Endodermal cell (in vitro differentiated cells): ENCODE measurements at regions not wholly inside any gene's neighbourhood (a gene's known extent, or its start where the extent isn't known, plus 50 kb on each side); places are given as distances from the start of the nearest gene placed in this dataset.

Experiments
- DNase-seq: peaks from one replicate; pipeline ENCODE4 v3.0.0-alpha.2; 2017
- H3K27ac ChIP-seq: 2 replicates; pipeline ENCODE4 v1.5.1; 2013; ENCODE audit warnings: mild to moderate bottlenecking, low read depth, low read length, moderate library complexity
- H3K27me3 ChIP-seq: 2 replicates; pipeline ENCODE4 v1.6.1; 2013; ENCODE audit warnings: mild to moderate bottlenecking, low read length, moderate library complexity; ENCODE audit not compliant: insufficient read depth, control insufficient read depth, poor library complexity, severe bottlenecking
- H3K36me3 ChIP-seq: 2 replicates; pipeline ENCODE4 v1.7.0; 2013; ENCODE audit warnings: mild to moderate bottlenecking, low read length, moderate library complexity; ENCODE audit not compliant: control insufficient read depth, insufficient read depth
- H3K4me1 ChIP-seq: one replicate; pipeline ENCODE4 v1.7.0; 2013; ENCODE audit warnings: low read length; ENCODE audit not compliant: control insufficient read depth, insufficient read depth
- H3K4me3 ChIP-seq: 2 replicates; pipeline ENCODE4 v1.5.1; 2013; ENCODE audit warnings: mild to moderate bottlenecking, low read length, moderate library complexity
- H3K9ac ChIP-seq: 2 replicates; pipeline ENCODE4 v1.6.1; 2013; ENCODE audit warnings: mild to moderate bottlenecking, low read length, moderate library complexity; ENCODE audit not compliant: poor library complexity, severe bottlenecking; ENCODE audit errors: extremely low read depth
- H3K9me3 ChIP-seq: 2 replicates; pipeline ENCODE4 v1.6.1; 2013; ENCODE audit warnings: mild to moderate bottlenecking, low read length, moderate library complexity; ENCODE audit not compliant: control insufficient read depth
- H3K27ac Mint-ChIP-seq: 2 replicates; pipeline ENCODE4 v1.8.0; 2020; ENCODE audit warnings: mixed read lengths
- H3K27me3 Mint-ChIP-seq: 2 replicates; pipeline ENCODE4 v1.8.0; 2021; ENCODE audit warnings: mild to moderate bottlenecking, mixed read lengths; ENCODE audit not compliant: insufficient read depth
- H3K36me3 Mint-ChIP-seq: 2 replicates; pipeline ENCODE4 v1.8.0; 2020; ENCODE audit warnings: low read depth, mixed read lengths
- H3K4me1 Mint-ChIP-seq: 2 replicates; pipeline ENCODE4 v1.8.0; 2020; ENCODE audit warnings: mixed read lengths
- H3K4me3 Mint-ChIP-seq: 2 replicates; pipeline ENCODE4 v1.8.0; 2020; ENCODE audit warnings: mild to moderate bottlenecking, moderate library complexity, mixed read lengths
- H3K9me3 Mint-ChIP-seq: 2 replicates; pipeline ENCODE4 v1.8.0; 2020; ENCODE audit warnings: mild to moderate bottlenecking, mixed read lengths
- WGBS, 2 experiments: methylation state at CpG; one replicate each; pipeline versions ENCODE4 v1.1.5 to v1.1.7; 2013; ENCODE audit warnings: missing lambda C conversion rate in 2 of 2, mixed read lengths in 1 of 2; ENCODE audit not compliant: insufficient coverage in 1 of 2, insufficient read length in 1 of 2; 5-methylcytosine and 5-hydroxymethylcytosine counted together
- TF ChIP-seq, protein P1 (sequence below): fragments of 200-600 bp; sonication (generic); conservative IDR thresholded peaks from 2 replicates; pipeline ENCODE4 v1.5.0; 2021; ENCODE audit warnings: antibody characterized with exemption, mild to moderate bottlenecking

DNA sequence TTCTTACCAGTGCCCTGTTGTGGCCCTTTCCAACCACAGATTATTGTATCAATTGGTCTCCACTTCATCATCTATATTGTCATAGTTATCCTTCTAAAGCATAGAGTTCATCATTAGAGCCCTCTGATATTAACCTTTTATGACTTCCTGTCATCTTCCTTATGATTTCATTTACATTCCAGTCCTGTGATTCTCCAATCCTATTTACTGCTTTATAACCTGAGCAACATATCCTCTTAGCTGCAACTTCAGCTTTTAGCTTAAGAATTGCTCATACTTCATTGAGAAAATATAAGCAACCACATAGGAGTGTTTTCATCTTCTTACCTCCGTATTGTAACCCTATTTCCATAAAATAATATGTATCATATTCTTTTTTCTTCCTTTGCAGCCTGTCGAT, 252.6 kb upstream of the CENPE start:
- H3K27me3 Mint-ChIP-seq = no peaks in the 10 kb centered on the region

DNA sequence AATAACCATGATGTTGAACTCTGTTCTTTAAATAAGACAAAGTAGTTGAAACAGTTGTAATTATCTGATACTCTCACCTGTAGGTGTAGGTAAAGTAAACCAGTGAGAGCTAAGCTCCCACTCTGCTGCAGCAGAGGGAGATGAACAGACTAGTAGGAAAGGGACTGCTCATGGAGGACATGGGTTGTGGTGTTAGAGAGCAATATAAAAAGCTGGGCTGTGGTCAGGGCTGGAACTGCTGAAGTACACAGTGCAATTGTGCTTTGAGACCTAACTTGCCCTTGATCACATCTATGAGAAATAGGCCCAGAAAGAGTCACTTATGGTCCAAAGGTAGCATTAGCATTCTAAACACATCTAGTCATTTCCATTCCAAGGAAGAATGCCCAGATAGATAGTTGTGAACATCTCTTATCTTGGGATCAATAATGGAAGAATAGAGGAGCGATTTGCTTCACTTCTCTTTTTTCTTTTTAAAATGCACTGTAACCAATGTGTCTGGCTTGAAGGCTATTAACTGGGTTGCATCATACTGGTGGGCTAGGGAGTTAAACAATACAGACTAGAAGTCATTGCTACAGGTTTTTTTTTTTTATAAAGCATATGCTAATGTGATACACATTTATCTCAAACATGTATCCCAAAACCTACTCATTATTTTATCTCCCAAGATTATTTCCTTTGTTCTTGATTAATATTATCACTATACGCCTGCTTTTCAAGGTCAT, 251.3 kb upstream of the CENPE start:
- Histone ChIP-seq H3K27me3 (no peaks in the 10 kb centered on the region), H3K36me3 (no peaks in the 10 kb centered on the region), H3K27ac (no peak overlapping the region), H3K9ac (no peak overlapping the region), H3K9me3 (no peaks in the 10 kb centered on the region), H3K4me3 (no peak overlapping the region), H3K4me1 (no peaks in the 10 kb centered on the region)
- no peaks in the 10 kb centered on the region for H3K27me3 Mint-ChIP-seq
- no peak for DNase-seq
- H3K4me1 Mint-ChIP-seq = peaks cover 1% of the 10 kb centered on the region
- 94 to 100% methylated on average over 2 of the region's 2 CpGs for WGBS, 2 experiments
- no peaks in the 10 kb centered on the region for H3K36me3 Mint-ChIP-seq
- H3K27ac Mint-ChIP-seq = no peak overlapping the region
- no peak overlapping the region for H3K4me3 Mint-ChIP-seq
- H3K9me3 Mint-ChIP-seq = no peaks in the 10 kb centered on the region
- TF ChIP-seq, protein P1, sequence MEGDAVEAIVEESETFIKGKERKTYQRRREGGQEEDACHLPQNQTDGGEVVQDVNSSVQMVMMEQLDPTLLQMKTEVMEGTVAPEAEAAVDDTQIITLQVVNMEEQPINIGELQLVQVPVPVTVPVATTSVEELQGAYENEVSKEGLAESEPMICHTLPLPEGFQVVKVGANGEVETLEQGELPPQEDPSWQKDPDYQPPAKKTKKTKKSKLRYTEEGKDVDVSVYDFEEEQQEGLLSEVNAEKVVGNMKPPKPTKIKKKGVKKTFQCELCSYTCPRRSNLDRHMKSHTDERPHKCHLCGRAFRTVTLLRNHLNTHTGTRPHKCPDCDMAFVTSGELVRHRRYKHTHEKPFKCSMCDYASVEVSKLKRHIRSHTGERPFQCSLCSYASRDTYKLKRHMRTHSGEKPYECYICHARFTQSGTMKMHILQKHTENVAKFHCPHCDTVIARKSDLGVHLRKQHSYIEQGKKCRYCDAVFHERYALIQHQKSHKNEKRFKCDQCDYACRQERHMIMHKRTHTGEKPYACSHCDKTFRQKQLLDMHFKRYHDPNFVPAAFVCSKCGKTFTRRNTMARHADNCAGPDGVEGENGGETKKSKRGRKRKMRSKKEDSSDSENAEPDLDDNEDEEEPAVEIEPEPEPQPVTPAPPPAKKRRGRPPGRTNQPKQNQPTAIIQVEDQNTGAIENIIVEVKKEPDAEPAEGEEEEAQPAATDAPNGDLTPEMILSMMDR = peak; percentile 29

More for the DNA sequence above, 252.6 kb upstream of the CENPE start:
- Mint-ChIP-seq H3K36me3 (no peaks in the 10 kb centered on the region), H3K27ac (no peak overlapping the region), H3K4me3 (no peak overlapping the region), H3K4me1 (peaks cover 1% of the 10 kb centered on the region), H3K9me3 (no peaks in the 10 kb centered on the region)
- H3K4me3 ChIP-seq = no peak overlapping the region
- H3K4me1 ChIP-seq = no peaks in the 10 kb centered on the region
- no peak for DNase-seq
- no peaks in the 10 kb centered on the region for H3K36me3 ChIP-seq
- WGBS, 2 experiments = 88 to 90% methylated on average over 2 of the region's 2 CpGs
- TF ChIP-seq, protein P1 = no peak
- peaks cover 6% of the 10 kb centered on the region for H3K9me3 ChIP-seq
- no peak overlapping the region for H3K9ac ChIP-seq
- no peak overlapping the region for H3K27ac ChIP-seq
- H3K27me3 ChIP-seq = no peaks in the 10 kb centered on the region

DNA sequence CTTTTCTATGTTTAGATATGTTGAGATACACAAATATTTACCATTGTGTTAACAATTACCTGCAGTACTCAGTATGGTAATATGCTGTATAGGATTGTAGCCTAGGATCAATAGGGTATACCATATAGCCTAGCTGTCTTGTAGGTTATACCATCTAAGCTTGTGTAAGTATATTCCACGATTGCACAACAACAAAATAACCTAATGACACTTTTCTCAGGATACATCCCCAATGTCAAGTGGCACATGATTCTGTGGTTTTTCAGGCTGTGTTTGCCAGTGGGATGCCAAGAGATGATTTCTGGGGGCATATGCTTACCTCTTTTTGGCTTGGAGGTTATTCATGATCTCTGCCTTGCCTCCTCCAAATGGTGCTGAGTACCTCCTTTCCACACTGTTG, 247.2 kb upstream of the CENPE start:
- H3K4me3 Mint-ChIP-seq = no peak overlapping the region
- DNase-seq = no peak
- TF ChIP-seq, protein P1 = no peak
- no peak overlapping the region for H3K27ac Mint-ChIP-seq
- no peaks in the 10 kb centered on the region for H3K4me1 ChIP-seq
- H3K9me3 ChIP-seq = no peaks in the 10 kb centered on the region
- no peak overlapping the region for H3K4me3 ChIP-seq
- H3K9ac ChIP-seq = no peak overlapping the region
- peaks cover 1% of the 10 kb centered on the region for H3K4me1 Mint-ChIP-seq
- H3K36me3 Mint-ChIP-seq = no peaks in the 10 kb centered on the region
- H3K9me3 Mint-ChIP-seq = no peaks in the 10 kb centered on the region
- H3K36me3 ChIP-seq = no peaks in the 10 kb centered on the region
- H3K27me3 Mint-ChIP-seq = no peaks in the 10 kb centered on the region
- 89 to 100% methylated on average over 1 of the region's 1 CpG for WGBS, 2 experiments
- no peak overlapping the region for H3K27ac ChIP-seq
- H3K27me3 ChIP-seq = no peaks in the 10 kb centered on the region
